ENCODE measurements at regions not wholly inside any gene's neighbourhood (a gene's known extent, or its start where the extent isn't known, plus 50 kb on each side); places are given as distances from the start of the nearest gene placed in this dataset.

GRCh38 chr12:77600468-77600843, 230.2 kb upstream of the NAV3 start:
- no peak overlapping the region for H3K4me2 ChIP-seq
- no peak overlapping the region for H3K27ac ChIP-seq
- H3K36me3 ChIP-seq (ENCODE audit: low read depth) = no peaks in the 10 kb centered on the region
- no peak overlapping the region for H2AFZ ChIP-seq
- no TSS peak for BruUV-seq (replicated peaks)
- H3K4me3 ChIP-seq = no peak overlapping the region
- no peaks in the 10 kb centered on the region for H3F3A ChIP-seq (ENCODE audit: insufficient read depth, low read depth)
- H4K20me1 ChIP-seq (ENCODE audit: insufficient read depth) = no peaks in the 10 kb centered on the region
- H3K79me2 ChIP-seq (ENCODE audit: low read depth) = no peaks in the 10 kb centered on the region
- H3K9me3 ChIP-seq (ENCODE audit: insufficient read depth, low read depth) = no peaks in the 10 kb centered on the region
- H3K4me1 ChIP-seq (replicated peaks; ENCODE audit: insufficient read depth) = no peaks in the 10 kb centered on the region
- CTCF ChIA-PET = no interaction called here
- intact Hi-C loops (cut with micrococcal nuclease; ENCODE audit: unreplicated experiment) = no loop called here
- no peak for TF ChIP-seq EZH2 (IDR thresholded peaks at IDR 0.05; ENCODE audit: low read depth)
- TF ChIP-seq, protein P1, sequence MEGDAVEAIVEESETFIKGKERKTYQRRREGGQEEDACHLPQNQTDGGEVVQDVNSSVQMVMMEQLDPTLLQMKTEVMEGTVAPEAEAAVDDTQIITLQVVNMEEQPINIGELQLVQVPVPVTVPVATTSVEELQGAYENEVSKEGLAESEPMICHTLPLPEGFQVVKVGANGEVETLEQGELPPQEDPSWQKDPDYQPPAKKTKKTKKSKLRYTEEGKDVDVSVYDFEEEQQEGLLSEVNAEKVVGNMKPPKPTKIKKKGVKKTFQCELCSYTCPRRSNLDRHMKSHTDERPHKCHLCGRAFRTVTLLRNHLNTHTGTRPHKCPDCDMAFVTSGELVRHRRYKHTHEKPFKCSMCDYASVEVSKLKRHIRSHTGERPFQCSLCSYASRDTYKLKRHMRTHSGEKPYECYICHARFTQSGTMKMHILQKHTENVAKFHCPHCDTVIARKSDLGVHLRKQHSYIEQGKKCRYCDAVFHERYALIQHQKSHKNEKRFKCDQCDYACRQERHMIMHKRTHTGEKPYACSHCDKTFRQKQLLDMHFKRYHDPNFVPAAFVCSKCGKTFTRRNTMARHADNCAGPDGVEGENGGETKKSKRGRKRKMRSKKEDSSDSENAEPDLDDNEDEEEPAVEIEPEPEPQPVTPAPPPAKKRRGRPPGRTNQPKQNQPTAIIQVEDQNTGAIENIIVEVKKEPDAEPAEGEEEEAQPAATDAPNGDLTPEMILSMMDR (conservative IDR thresholded peaks at IDR 0.05) = no peak
- no peaks in the 10 kb centered on the region for H3K9me2 ChIP-seq (ENCODE audit: insufficient read depth)
- no peaks in the 10 kb centered on the region for H3K27me3 ChIP-seq (ENCODE audit: insufficient read depth, low read depth)
- POLR2A ChIA-PET (ENCODE audit: unreplicated experiment) = no interaction called here
- DNase-seq = no peak

- TF ChIP-seq EZH2 (IDR thresholded peaks at IDR 0.05; ENCODE audit: low read depth) = no peak
- TF ChIP-seq, protein P1 (conservative IDR thresholded peaks at IDR 0.05) = no peak
- Histone ChIP-seq H3K4me1 (replicated peaks; ENCODE audit: insufficient read depth) (no peaks in the 10 kb centered on the region), H3K4me2 (no peak overlapping the region), H3K27me3 (ENCODE audit: insufficient read depth, low read depth) (no peaks in the 10 kb centered on the region), H3K27ac (no peak overlapping the region), H3F3A (ENCODE audit: insufficient read depth, low read depth) (no peaks in the 10 kb centered on the region), H3K9me3 (ENCODE audit: insufficient read depth, low read depth) (no peaks in the 10 kb centered on the region), H3K9me2 (ENCODE audit: insufficient read depth) (no peaks in the 10 kb centered on the region; the same call in 1 of the 2 replicates), H3K36me3 (ENCODE audit: low read depth) (no peaks in the 10 kb centered on the region), H3K4me3 (no peak overlapping the region), H3K79me2 (ENCODE audit: low read depth) (no peaks in the 10 kb centered on the region), H2AFZ (no peak overlapping the region), H4K20me1 (ENCODE audit: insufficient read depth) (no peaks in the 10 kb centered on the region)
- intact Hi-C loops (cut with micrococcal nuclease; ENCODE audit: unreplicated experiment) = no loop called here
- POLR2A ChIA-PET (ENCODE audit: unreplicated experiment) = no interaction called here
- CTCF ChIA-PET = no interaction called here
- no TSS peak for BruUV-seq (replicated peaks)
- no peak for DNase-seq
Measured at GRCh38 chr12:77599782-77600467, 230.8 kb upstream of the NAV3 start.

GRCh38 chr12:77594366-77594765, 236.3 kb upstream of the NAV3 start:
- Histone ChIP-seq H2AFZ (peak overlapping the region; percentile 43; the same call in 1 of the 2 replicates), H3K79me2 (ENCODE audit: low read depth) (no peaks in the 10 kb centered on the region), H3F3A (ENCODE audit: insufficient read depth, low read depth) (no peaks in the 10 kb centered on the region), H3K4me2 (no peak overlapping the region), H3K4me1 (replicated peaks; ENCODE audit: insufficient read depth) (no peaks in the 10 kb centered on the region), H3K36me3 (ENCODE audit: low read depth) (no peaks in the 10 kb centered on the region), H3K27me3 (ENCODE audit: insufficient read depth, low read depth) (no peaks in the 10 kb centered on the region), H4K20me1 (ENCODE audit: insufficient read depth) (no peaks in the 10 kb centered on the region), H3K9me3 (ENCODE audit: insufficient read depth, low read depth) (no peaks in the 10 kb centered on the region), H3K9me2 (ENCODE audit: insufficient read depth) (no peaks in the 10 kb centered on the region; the same call in 1 of the 2 replicates), H3K27ac (no peak overlapping the region), H3K4me3 (no peak overlapping the region)
- TF ChIP-seq EZH2 (IDR thresholded peaks at IDR 0.05; ENCODE audit: low read depth) = no peak
- TF ChIP-seq, protein P1 (conservative IDR thresholded peaks at IDR 0.05) = no peak
- intact Hi-C loops (cut with micrococcal nuclease; ENCODE audit: unreplicated experiment) = no loop called here
- no TSS peak for BruUV-seq (replicated peaks)
- ChIA-PET CTCF (no interaction called here), POLR2A (ENCODE audit: unreplicated experiment) (no interaction called here)
- DNase-seq = no peak
